ENCODE measurements at regions not wholly inside any gene's neighbourhood (a gene's known extent, or its start where the extent isn't known, plus 50 kb on each side); places are given as distances from the start of the nearest gene placed in this dataset.

- FAIRE-seq, result no peak
These were observed 203.0 kb upstream of the PCSK2 start for GRCh38 chr20:17023806-17024205.

GRCh38 chr20:17024513-17025119, 202.2 kb upstream of the PCSK2 start:
- no peak for FAIRE-seq

GRCh38 chr20:17026346-17026745, 200.5 kb upstream of the PCSK2 start:
- no peak for FAIRE-seq

GRCh38 chr20:17029698-17030097, 197.1 kb upstream of the PCSK2 start:
- no peak for FAIRE-seq

GRCh38 chr20:17036541-17036940, 190.3 kb upstream of the PCSK2 start:
- FAIRE-seq, result no peak

GRCh38 chr20:17042122-17042521, 184.7 kb upstream of the PCSK2 start:
- no peak for FAIRE-seq

GRCh38 chr20:17043323-17043722, 183.5 kb upstream of the PCSK2 start:
- FAIRE-seq, result no peak

- FAIRE-seq, result no peak
These were observed 181.9 kb upstream of the PCSK2 start for GRCh38 chr20:17044891-17045290.

GRCh38 chr20:17059465-17059864, 167.4 kb upstream of the PCSK2 start:
- no peak for FAIRE-seq

GRCh38 chr20:17061715-17062114, 165.1 kb upstream of the PCSK2 start:
- no peak for FAIRE-seq

- FAIRE-seq, result no peak
These were observed 164.1 kb upstream of the PCSK2 start for GRCh38 chr20:17062712-17063111.

GRCh38 chr20:17066902-17067301, 159.9 kb upstream of the PCSK2 start:
- FAIRE-seq, result no peak

- no peak for FAIRE-seq
These were observed 158.6 kb upstream of the PCSK2 start for GRCh38 chr20:17068084-17068711.

- FAIRE-seq, result no peak
These were observed 149.8 kb upstream of the PCSK2 start for GRCh38 chr20:17077030-17077429.

- no peak for FAIRE-seq
These were observed 143.1 kb upstream of the PCSK2 start for GRCh38 chr20:17083738-17084137.

GRCh38 chr20:17084909-17085308, 141.9 kb upstream of the PCSK2 start:
- FAIRE-seq, result no peak

GRCh38 chr20:17093782-17094181, 133.1 kb upstream of the PCSK2 start:
- no peak for FAIRE-seq

- FAIRE-seq, result no peak
These were observed 129.2 kb upstream of the PCSK2 start for GRCh38 chr20:17097603-17098002.

- FAIRE-seq, result no peak
These were observed 126.3 kb upstream of the PCSK2 start for GRCh38 chr20:17100506-17100905.

GRCh38 chr20:17107127-17107526, 119.7 kb upstream of the PCSK2 start:
- no peak for FAIRE-seq

- FAIRE-seq, result no peak
These were observed 117.9 kb upstream of the PCSK2 start for GRCh38 chr20:17108896-17109295.

- no peak for FAIRE-seq
These were observed 117.5 kb upstream of the PCSK2 start for GRCh38 chr20:17109307-17109706.

GRCh38 chr20:17128206-17128605, 98.6 kb upstream of the PCSK2 start:
- no peak for FAIRE-seq

GRCh38 chr20:17129089-17129488, 97.8 kb upstream of the PCSK2 start:
- no peak for FAIRE-seq

GRCh38 chr20:17137692-17138091, 89.1 kb upstream of the PCSK2 start:
- no peak for FAIRE-seq
